WTC11 (cell line): ENCODE measurements at regions not wholly inside any gene's neighbourhood (a gene's known extent, or its start where the extent isn't known, plus 50 kb on each side); places are given as distances from the start of the nearest gene placed in this dataset.

Source experiments
- ATAC-seq: fragments of 200-7000 bp; cut with Tn5 transposase; 2 replicates; pipeline ENCODE4 v1.10.0; 2021; ENCODE audit warnings: mild to moderate bottlenecking, moderate library complexity
- CTCF ChIA-PET: fragments of 300-600 bp; sonication (Branson Sonifier 250); formaldehyde crosslinking; loops from one replicate; lab custom pipeline; 2021; ENCODE audit warnings: antibody characterized with exemption; lab: Charles Lee
- POLR2A ChIA-PET: fragments of 350-600 bp; sonication (Branson Sonifier 250); formaldehyde crosslinking; loops from one replicate; lab custom pipeline; 2021; ENCODE audit warnings: antibody characterized with exemption; lab: Charles Lee
- DNase-seq: peaks from one replicate; pipeline ENCODE4 v3.0.0; 2021; ENCODE audit warnings: low spot score
- H3K27ac Mint-ChIP-seq: 2 replicates; pipeline ENCODE4 v1.8.0; 2021; ENCODE audit warnings: mixed read lengths
- H3K27me3 Mint-ChIP-seq: 2 replicates; pipeline ENCODE4 v1.8.0; 2021; ENCODE audit warnings: low read depth, mild to moderate bottlenecking, moderate library complexity, mixed read lengths
- H3K36me3 Mint-ChIP-seq: 2 replicates; pipeline ENCODE4 v1.8.0; 2021; ENCODE audit warnings: mixed read lengths
- H3K4me1 Mint-ChIP-seq: 2 replicates; pipeline ENCODE4 v1.8.0; 2022; ENCODE audit warnings: mixed read lengths
- H3K4me3 Mint-ChIP-seq: 2 replicates; pipeline ENCODE4 v1.8.0; 2021; ENCODE audit warnings: mild to moderate bottlenecking, moderate library complexity, mixed read lengths
- H3K9me3 Mint-ChIP-seq: 2 replicates; pipeline ENCODE4 v1.8.0; 2021; ENCODE audit warnings: mixed read lengths
- AFF4 ChIP-seq: sonication (generic); formaldehyde crosslinking; IDR thresholded peaks from 2 replicates; pipeline ENCODE4 v1.8.1; 2023; ENCODE audit warnings: mild to moderate bottlenecking, missing genetic modification reagents, borderline replicate concordance
- CDX4 ChIP-seq: fragments of 250-450 bp; sonication (Bioruptor Pico); IDR thresholded peaks from 2 replicates; pipeline ENCODE4 v1.9.0; 2021; ENCODE audit warnings: moderate library complexity, mild to moderate bottlenecking, inconsistent platforms, borderline replicate concordance
- GRHL2 ChIP-seq: fragments of 250-450 bp; sonication (Bioruptor Pico); IDR thresholded peaks from 2 replicates; pipeline ENCODE4 v1.8.0; 2022; ENCODE audit warnings: mild to moderate bottlenecking, moderate library complexity; ENCODE audit not compliant: insufficient replicate concordance, severe bottlenecking
- HMGXB4 ChIP-seq: sonication (generic); formaldehyde crosslinking; IDR thresholded peaks from 2 replicates; pipeline ENCODE4 v1.8.1; 2023; ENCODE audit warnings: mild to moderate bottlenecking, moderate library complexity, missing genetic modification reagents
- JUN ChIP-seq: sonication (generic); formaldehyde crosslinking; IDR thresholded peaks from 2 replicates; pipeline ENCODE4 v1.8.0; 2023; ENCODE audit warnings: mild to moderate bottlenecking, missing genetic modification reagents
- NFE2L1 ChIP-seq: sonication (generic); formaldehyde crosslinking; IDR thresholded peaks from 2 replicates; pipeline ENCODE4 v1.8.1; 2023; ENCODE audit warnings: missing genetic modification reagents
- NR3C1 ChIP-seq: sonication (generic); formaldehyde crosslinking; conservative IDR thresholded peaks from 2 replicates; pipeline ENCODE4 v1.8.1; 2023; ENCODE audit warnings: low read depth, mild to moderate bottlenecking, missing genetic modification reagents
- RELA ChIP-seq: sonication (generic); formaldehyde crosslinking; IDR thresholded peaks from 2 replicates; pipeline ENCODE4 v1.8.1; 2022; ENCODE audit warnings: missing genetic modification reagents, mild to moderate bottlenecking, borderline replicate concordance
- SMAD4 ChIP-seq: sonication (generic); formaldehyde crosslinking; IDR thresholded peaks from 2 replicates; pipeline ENCODE4 v1.8.0; 2022; ENCODE audit warnings: mild to moderate bottlenecking, missing genetic modification reagents
- SP1 ChIP-seq: sonication (generic); formaldehyde crosslinking; conservative IDR thresholded peaks from 2 replicates; pipeline ENCODE4 v1.8.1; 2022; ENCODE audit warnings: missing genetic modification reagents
- TEAD1 ChIP-seq: sonication (generic); formaldehyde crosslinking; IDR thresholded peaks from 2 replicates; pipeline ENCODE4 v1.8.0; 2022; ENCODE audit warnings: mild to moderate bottlenecking, missing genetic modification reagents
- TEAD4 ChIP-seq: sonication (generic); formaldehyde crosslinking; IDR thresholded peaks from 2 replicates; pipeline ENCODE4 v1.8.0; 2022; ENCODE audit warnings: mild to moderate bottlenecking, missing genetic modification reagents
- ZBTB21 ChIP-seq: sonication (generic); formaldehyde crosslinking; IDR thresholded peaks from 2 replicates; pipeline ENCODE4 v1.8.1; 2023; ENCODE audit warnings: mild to moderate bottlenecking, missing genetic modification reagents, borderline replicate concordance
- ZNF219 ChIP-seq: sonication (generic); formaldehyde crosslinking; IDR thresholded peaks from 2 replicates; pipeline ENCODE4 v1.8.0; 2023; ENCODE audit warnings: missing genetic modification reagents, mild to moderate bottlenecking, borderline replicate concordance
- ZNF263 ChIP-seq: sonication (generic); formaldehyde crosslinking; IDR thresholded peaks from 2 replicates; pipeline ENCODE4 v1.8.1; 2022; ENCODE audit warnings: low read depth, mild to moderate bottlenecking, moderate library complexity, missing genetic modification reagents
- ZNF671 ChIP-seq: fragments of 250-450 bp; sonication (Bioruptor Pico); IDR thresholded peaks from 2 replicates; pipeline ENCODE4 v1.8.0; 2021; ENCODE audit warnings: mild to moderate bottlenecking
- TF ChIP-seq, protein P1 (sequence below): fragments of 200-600 bp; IDR thresholded peaks from 2 replicates; pipeline ENCODE4 v1.8.0; 2022; ENCODE audit warnings: antibody characterized with exemption
- TF ChIP-seq, protein P2 (sequence below): sonication (generic); formaldehyde crosslinking; conservative IDR thresholded peaks from 2 replicates; pipeline ENCODE4 v1.8.1; 2023; ENCODE audit warnings: mild to moderate bottlenecking, low read depth, missing genetic modification reagents, moderate library complexity
- TF ChIP-seq, protein P3 (sequence below): sonication (generic); formaldehyde crosslinking; IDR thresholded peaks from 2 replicates; pipeline ENCODE4 v1.8.1; 2022; ENCODE audit warnings: low read depth, missing genetic modification reagents, borderline replicate concordance
- TF ChIP-seq, protein P4 (sequence below): fragments of 250-450 bp; sonication (Bioruptor Pico); IDR thresholded peaks from 2 replicates; pipeline ENCODE4 v1.9.0; 2021; ENCODE audit warnings: mild to moderate bottlenecking, borderline replicate concordance

GRCh38 chr10:30560326-30560725, 69.2 kb downstream of the LYZL2 start:
- Mint-ChIP-seq H3K9me3 (0 out of 2 replicates have a peak, but pooled peaks cover 4% of the 10 kb centered on the region), H3K36me3 (no peaks in the 10 kb centered on the region), H3K4me1 (peaks cover 28% of the 10 kb centered on the region), H3K4me3 (no peak overlapping the region), H3K27ac (no peak overlapping the region), H3K27me3 (no peaks in the 10 kb centered on the region)
- ATAC-seq (no peak), DNase-seq (no peak)
- ChIA-PET CTCF (interaction anchor here (1.1 kb wide), 2 partner anchors 21 to 31 kb away, joined by 4 read pairs; no protein-coding TSS in a partner anchor), POLR2A (no interaction called here)
- TF ChIP-seq, protein P1, sequence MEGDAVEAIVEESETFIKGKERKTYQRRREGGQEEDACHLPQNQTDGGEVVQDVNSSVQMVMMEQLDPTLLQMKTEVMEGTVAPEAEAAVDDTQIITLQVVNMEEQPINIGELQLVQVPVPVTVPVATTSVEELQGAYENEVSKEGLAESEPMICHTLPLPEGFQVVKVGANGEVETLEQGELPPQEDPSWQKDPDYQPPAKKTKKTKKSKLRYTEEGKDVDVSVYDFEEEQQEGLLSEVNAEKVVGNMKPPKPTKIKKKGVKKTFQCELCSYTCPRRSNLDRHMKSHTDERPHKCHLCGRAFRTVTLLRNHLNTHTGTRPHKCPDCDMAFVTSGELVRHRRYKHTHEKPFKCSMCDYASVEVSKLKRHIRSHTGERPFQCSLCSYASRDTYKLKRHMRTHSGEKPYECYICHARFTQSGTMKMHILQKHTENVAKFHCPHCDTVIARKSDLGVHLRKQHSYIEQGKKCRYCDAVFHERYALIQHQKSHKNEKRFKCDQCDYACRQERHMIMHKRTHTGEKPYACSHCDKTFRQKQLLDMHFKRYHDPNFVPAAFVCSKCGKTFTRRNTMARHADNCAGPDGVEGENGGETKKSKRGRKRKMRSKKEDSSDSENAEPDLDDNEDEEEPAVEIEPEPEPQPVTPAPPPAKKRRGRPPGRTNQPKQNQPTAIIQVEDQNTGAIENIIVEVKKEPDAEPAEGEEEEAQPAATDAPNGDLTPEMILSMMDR: no peak
- no peak for TF ChIP-seq AFF4
- TF ChIP-seq, protein P2, sequence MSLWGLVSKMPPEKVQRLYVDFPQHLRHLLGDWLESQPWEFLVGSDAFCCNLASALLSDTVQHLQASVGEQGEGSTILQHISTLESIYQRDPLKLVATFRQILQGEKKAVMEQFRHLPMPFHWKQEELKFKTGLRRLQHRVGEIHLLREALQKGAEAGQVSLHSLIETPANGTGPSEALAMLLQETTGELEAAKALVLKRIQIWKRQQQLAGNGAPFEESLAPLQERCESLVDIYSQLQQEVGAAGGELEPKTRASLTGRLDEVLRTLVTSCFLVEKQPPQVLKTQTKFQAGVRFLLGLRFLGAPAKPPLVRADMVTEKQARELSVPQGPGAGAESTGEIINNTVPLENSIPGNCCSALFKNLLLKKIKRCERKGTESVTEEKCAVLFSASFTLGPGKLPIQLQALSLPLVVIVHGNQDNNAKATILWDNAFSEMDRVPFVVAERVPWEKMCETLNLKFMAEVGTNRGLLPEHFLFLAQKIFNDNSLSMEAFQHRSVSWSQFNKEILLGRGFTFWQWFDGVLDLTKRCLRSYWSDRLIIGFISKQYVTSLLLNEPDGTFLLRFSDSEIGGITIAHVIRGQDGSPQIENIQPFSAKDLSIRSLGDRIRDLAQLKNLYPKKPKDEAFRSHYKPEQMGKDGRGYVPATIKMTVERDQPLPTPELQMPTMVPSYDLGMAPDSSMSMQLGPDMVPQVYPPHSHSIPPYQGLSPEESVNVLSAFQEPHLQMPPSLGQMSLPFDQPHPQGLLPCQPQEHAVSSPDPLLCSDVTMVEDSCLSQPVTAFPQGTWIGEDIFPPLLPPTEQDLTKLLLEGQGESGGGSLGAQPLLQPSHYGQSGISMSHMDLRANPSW: no peak
- TF ChIP-seq SP1 (CRISPR knock-in tag): no peak
- no peak for TF ChIP-seq NR3C1 (CRISPR knock-in tag)
- no peak for TF ChIP-seq TEAD1 (CRISPR knock-in tag)
- TF ChIP-seq NFE2L1: no peak
- no peak for TF ChIP-seq ZNF219
- TF ChIP-seq, protein P3, sequence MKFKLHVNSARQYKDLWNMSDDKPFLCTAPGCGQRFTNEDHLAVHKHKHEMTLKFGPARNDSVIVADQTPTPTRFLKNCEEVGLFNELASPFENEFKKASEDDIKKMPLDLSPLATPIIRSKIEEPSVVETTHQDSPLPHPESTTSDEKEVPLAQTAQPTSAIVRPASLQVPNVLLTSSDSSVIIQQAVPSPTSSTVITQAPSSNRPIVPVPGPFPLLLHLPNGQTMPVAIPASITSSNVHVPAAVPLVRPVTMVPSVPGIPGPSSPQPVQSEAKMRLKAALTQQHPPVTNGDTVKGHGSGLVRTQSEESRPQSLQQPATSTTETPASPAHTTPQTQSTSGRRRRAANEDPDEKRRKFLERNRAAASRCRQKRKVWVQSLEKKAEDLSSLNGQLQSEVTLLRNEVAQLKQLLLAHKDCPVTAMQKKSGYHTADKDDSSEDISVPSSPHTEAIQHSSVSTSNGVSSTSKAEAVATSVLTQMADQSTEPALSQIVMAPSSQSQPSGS: no peak
- no peak for TF ChIP-seq GRHL2
- no peak for TF ChIP-seq HMGXB4 (CRISPR knock-in tag)
- no peak for TF ChIP-seq ZBTB21 (CRISPR knock-in tag)
- no peak for TF ChIP-seq CDX4 (CRISPR knock-in tag)
- no peak for TF ChIP-seq ZNF263 (CRISPR knock-in tag)
- no peak for TF ChIP-seq SMAD4 (CRISPR knock-in tag)
- TF ChIP-seq, protein P4, sequence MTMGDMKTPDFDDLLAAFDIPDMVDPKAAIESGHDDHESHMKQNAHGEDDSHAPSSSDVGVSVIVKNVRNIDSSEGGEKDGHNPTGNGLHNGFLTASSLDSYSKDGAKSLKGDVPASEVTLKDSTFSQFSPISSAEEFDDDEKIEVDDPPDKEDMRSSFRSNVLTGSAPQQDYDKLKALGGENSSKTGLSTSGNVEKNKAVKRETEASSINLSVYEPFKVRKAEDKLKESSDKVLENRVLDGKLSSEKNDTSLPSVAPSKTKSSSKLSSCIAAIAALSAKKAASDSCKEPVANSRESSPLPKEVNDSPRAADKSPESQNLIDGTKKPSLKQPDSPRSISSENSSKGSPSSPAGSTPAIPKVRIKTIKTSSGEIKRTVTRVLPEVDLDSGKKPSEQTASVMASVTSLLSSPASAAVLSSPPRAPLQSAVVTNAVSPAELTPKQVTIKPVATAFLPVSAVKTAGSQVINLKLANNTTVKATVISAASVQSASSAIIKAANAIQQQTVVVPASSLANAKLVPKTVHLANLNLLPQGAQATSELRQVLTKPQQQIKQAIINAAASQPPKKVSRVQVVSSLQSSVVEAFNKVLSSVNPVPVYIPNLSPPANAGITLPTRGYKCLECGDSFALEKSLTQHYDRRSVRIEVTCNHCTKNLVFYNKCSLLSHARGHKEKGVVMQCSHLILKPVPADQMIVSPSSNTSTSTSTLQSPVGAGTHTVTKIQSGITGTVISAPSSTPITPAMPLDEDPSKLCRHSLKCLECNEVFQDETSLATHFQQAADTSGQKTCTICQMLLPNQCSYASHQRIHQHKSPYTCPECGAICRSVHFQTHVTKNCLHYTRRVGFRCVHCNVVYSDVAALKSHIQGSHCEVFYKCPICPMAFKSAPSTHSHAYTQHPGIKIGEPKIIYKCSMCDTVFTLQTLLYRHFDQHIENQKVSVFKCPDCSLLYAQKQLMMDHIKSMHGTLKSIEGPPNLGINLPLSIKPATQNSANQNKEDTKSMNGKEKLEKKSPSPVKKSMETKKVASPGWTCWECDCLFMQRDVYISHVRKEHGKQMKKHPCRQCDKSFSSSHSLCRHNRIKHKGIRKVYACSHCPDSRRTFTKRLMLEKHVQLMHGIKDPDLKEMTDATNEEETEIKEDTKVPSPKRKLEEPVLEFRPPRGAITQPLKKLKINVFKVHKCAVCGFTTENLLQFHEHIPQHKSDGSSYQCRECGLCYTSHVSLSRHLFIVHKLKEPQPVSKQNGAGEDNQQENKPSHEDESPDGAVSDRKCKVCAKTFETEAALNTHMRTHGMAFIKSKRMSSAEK (CRISPR knock-in tag): no peak
- no peak for TF ChIP-seq RELA
- no peak for TF ChIP-seq TEAD4 (CRISPR knock-in tag)
- no peak for TF ChIP-seq JUN (CRISPR knock-in tag)
- TF ChIP-seq ZNF671 (CRISPR knock-in tag): no peak
